Dermis blood vessel endothelial cell (primary cell): ENCODE measurements at regions not wholly inside any gene's neighbourhood (a gene's known extent, or its start where the extent isn't known, plus 50 kb on each side); places are given as distances from the start of the nearest gene placed in this dataset.

ENCODE experiments used
- DNase-seq: peaks from one replicate; pipeline ENCODE4 v3.0.0; 2010

- no peak for DNase-seq
These were observed 438.3 kb downstream of the RFC3 start for GRCh38 chr13:34256236-34256635.

GRCh38 chr13:34257966-34258365 is 440.0 kb downstream of the RFC3 start:
- DNase-seq, result no peak

- no peak for DNase-seq
These were observed 440.9 kb downstream of the RFC3 start for GRCh38 chr13:34258646-34259386.

GRCh38 chr13:34263681-34264080 is 445.7 kb downstream of the RFC3 start:
- DNase-seq, result no peak

GRCh38 chr13:34265046-34265679 is 447.2 kb downstream of the RFC3 start:
- no peak for DNase-seq

GRCh38 chr13:34276764-34277163 is 458.8 kb downstream of the RFC3 start:
- no peak for DNase-seq

- no peak for DNase-seq
These were observed 460.0 kb downstream of the RFC3 start for GRCh38 chr13:34277936-34278335.

- DNase-seq, result no peak
These were observed 460.8 kb downstream of the RFC3 start for GRCh38 chr13:34278780-34279179.

- DNase-seq, result no peak
These were observed 472.7 kb downstream of the RFC3 start for GRCh38 chr13:34290661-34291060.

- DNase-seq, result no peak
These were observed 476.7 kb downstream of the RFC3 start for GRCh38 chr13:34294483-34295129.

GRCh38 chr13:34300559-34300958 is 482.6 kb downstream of the RFC3 start:
- no peak for DNase-seq

GRCh38 chr13:34302596-34302995 is 484.6 kb downstream of the RFC3 start:
- DNase-seq, result no peak

- DNase-seq, result no peak
These were observed 485.4 kb downstream of the RFC3 start for GRCh38 chr13:34303346-34303745.

- DNase-seq, result no peak
These were observed 489.7 kb downstream of the RFC3 start for GRCh38 chr13:34307607-34308006.

GRCh38 chr13:34308725-34309124 is 490.8 kb downstream of the RFC3 start:
- DNase-seq, result no peak

GRCh38 chr13:34310539-34310938 is 492.6 kb downstream of the RFC3 start:
- no peak for DNase-seq

GRCh38 chr13:34311251-34311650 is 493.3 kb downstream of the RFC3 start:
- no peak for DNase-seq

GRCh38 chr13:34312578-34312977 is 494.6 kb downstream of the RFC3 start:
- DNase-seq, result no peak

- DNase-seq, result no peak
These were observed 502.1 kb downstream of the RFC3 start for GRCh38 chr13:34320084-34320483.

GRCh38 chr13:34322014-34322742 is 504.2 kb downstream of the RFC3 start:
- no peak for DNase-seq

- no peak for DNase-seq
These were observed 504.8 kb downstream of the RFC3 start for GRCh38 chr13:34322743-34323074.

GRCh38 chr13:34335014-34336007 is 517.4 kb downstream of the RFC3 start:
- no peak for DNase-seq
